ENCODE measurements at regions not wholly inside any gene's neighbourhood (a gene's known extent, or its start where the extent isn't known, plus 50 kb on each side); places are given as distances from the start of the nearest gene placed in this dataset.

DNA sequence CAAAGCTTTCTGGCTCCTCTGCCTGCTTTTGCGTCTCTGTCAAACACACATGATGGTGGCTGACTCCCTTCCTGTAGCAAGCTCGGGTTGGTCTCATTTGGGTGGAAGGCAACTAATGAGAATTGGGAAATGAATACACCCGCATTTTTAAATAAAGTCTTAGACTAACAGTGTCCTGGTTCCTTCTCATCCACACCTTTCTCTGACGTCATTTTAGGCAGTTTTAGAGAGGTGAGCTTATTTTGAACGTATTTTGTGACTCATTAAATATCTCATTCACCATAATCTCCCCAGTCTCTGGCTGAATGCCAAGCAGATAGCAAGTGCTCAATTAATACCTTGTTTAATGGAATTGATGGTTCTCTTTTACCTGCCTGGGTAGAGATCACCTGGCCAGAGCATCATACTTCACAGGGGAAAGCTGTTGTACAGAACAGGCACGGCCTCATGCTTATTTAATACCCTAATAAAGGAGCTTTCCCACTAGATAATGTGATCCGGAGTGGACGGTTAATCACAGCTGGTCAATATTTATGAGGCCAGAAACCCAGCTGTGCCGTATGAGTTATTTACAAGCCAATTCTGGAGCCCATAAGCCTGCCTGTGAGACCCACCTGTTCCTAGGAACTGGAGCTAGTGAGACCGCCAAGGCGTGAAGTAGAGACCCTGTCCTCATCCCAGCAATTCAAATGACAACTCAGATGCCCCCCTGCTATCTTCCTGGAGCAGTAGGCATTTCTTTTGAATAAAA, 149.7 kb upstream of the PROK2 start:
- Histone ChIP-seq H3K27me3 (ENCODE audit: insufficient read depth, poor library complexity, severe bottlenecking) (no peaks in the 10 kb centered on the region), H3K36me3 (ENCODE audit: low read depth) (no peaks in the 10 kb centered on the region), H3K9me3 (ENCODE audit: severe bottlenecking) (no peaks in the 10 kb centered on the region), H3K27ac (ENCODE audit: poor library complexity, severe bottlenecking) (no peak overlapping the region), H3K4me3 (ENCODE audit: severe bottlenecking) (no peak overlapping the region), H3K4me1 (ENCODE audit: insufficient read depth, poor library complexity, severe bottlenecking) (no peaks in the 10 kb centered on the region)
- DNase-seq (ENCODE audit: low spot score) (no peak), ATAC-seq (ENCODE audit: low read depth) (no peak)
- TF ChIP-seq, protein P1, sequence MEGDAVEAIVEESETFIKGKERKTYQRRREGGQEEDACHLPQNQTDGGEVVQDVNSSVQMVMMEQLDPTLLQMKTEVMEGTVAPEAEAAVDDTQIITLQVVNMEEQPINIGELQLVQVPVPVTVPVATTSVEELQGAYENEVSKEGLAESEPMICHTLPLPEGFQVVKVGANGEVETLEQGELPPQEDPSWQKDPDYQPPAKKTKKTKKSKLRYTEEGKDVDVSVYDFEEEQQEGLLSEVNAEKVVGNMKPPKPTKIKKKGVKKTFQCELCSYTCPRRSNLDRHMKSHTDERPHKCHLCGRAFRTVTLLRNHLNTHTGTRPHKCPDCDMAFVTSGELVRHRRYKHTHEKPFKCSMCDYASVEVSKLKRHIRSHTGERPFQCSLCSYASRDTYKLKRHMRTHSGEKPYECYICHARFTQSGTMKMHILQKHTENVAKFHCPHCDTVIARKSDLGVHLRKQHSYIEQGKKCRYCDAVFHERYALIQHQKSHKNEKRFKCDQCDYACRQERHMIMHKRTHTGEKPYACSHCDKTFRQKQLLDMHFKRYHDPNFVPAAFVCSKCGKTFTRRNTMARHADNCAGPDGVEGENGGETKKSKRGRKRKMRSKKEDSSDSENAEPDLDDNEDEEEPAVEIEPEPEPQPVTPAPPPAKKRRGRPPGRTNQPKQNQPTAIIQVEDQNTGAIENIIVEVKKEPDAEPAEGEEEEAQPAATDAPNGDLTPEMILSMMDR (IDR thresholded peaks at IDR 0.05; ENCODE audit: poor library complexity, severe bottlenecking): no peak

DNA sequence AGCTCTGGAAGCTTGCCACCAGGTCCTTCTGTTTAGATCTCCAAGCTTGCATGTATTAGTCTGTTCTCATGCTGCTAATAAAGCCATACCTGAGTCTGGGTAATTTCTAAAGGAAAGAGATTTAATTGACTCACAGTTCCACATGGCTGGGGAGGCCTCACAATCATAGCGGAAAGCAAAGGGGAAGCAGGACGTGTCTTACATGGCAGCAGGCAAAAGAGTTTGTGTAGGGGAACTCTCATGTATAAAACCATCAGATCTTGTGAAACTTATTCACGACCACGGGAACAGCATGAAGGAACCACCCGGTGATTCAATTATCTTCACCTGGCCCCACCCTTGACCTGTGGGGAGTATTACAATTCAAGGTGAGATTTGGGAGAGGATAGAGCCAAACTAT, 147.0 kb upstream of the PROK2 start:
- TF ChIP-seq, protein P1 (IDR thresholded peaks at IDR 0.05; ENCODE audit: poor library complexity, severe bottlenecking): no peak
- Histone ChIP-seq H3K9me3 (ENCODE audit: severe bottlenecking) (no peaks in the 10 kb centered on the region), H3K4me1 (ENCODE audit: insufficient read depth, poor library complexity, severe bottlenecking) (no peaks in the 10 kb centered on the region), H3K27me3 (ENCODE audit: insufficient read depth, poor library complexity, severe bottlenecking) (no peaks in the 10 kb centered on the region), H3K4me3 (ENCODE audit: severe bottlenecking) (no peak overlapping the region), H3K27ac (ENCODE audit: poor library complexity, severe bottlenecking) (no peak overlapping the region), H3K36me3 (ENCODE audit: low read depth) (no peaks in the 10 kb centered on the region)
- DNase-seq (ENCODE audit: low spot score): no peak
- no peak for ATAC-seq (ENCODE audit: low read depth)

DNA sequence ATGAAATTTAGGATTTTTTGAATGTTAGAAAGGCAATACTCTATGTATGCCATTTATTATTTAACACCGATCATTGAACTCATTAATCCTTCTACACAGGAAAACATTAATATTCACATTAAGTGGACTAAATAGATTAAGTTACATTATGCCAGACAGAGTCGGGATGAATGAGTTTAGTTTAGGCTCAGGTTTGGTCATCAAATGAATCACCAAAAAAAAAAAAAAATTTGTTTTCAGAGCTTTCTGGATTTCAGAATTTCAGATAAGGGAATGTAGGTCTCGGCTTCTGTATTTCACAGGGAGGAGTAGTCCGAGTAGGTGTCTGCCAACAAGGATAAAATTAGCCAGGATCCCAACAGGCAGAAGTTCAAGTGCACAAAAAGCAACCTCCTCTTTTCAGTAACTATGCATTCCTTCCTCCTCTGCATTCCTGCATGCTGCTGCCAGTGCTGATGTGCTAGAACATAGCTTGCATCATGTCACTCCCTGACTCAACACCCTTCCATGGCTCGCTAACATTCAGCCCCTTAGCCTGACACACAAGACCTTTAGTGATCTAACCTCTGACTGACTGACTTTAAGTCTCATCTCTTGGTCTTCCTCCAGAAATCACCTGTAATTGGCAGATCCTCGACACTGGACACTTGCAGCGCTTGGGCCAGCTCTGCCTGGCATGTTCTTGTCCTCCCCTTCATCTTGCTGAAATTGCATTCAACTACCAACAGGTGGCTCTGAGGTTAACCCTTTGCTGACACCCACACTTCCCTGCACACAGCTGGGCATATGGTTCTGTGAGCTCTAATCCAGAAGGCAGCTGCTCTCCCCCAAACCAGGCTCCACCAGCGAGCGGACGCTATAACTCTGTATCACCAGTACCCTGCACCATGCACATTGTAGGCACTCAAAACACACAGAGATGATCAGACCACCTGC, 145.4 kb upstream of the PROK2 start:
- TF ChIP-seq, protein P1 (IDR thresholded peaks at IDR 0.05; ENCODE audit: poor library complexity, severe bottlenecking): peak; percentile 23
- H3K4me1 ChIP-seq (ENCODE audit: insufficient read depth, poor library complexity, severe bottlenecking): no peaks in the 10 kb centered on the region
- no peaks in the 10 kb centered on the region for H3K36me3 ChIP-seq (ENCODE audit: low read depth)
- no peaks in the 10 kb centered on the region for H3K9me3 ChIP-seq (ENCODE audit: severe bottlenecking)
- no peaks in the 10 kb centered on the region for H3K27me3 ChIP-seq (ENCODE audit: insufficient read depth, poor library complexity, severe bottlenecking)
- ATAC-seq (ENCODE audit: low read depth) (peak; percentile 64; the same call in 2 of the 3 replicates), DNase-seq (ENCODE audit: low spot score) (no peak)
- H3K4me3 ChIP-seq (ENCODE audit: severe bottlenecking): no peak overlapping the region
- no peak overlapping the region for H3K27ac ChIP-seq (ENCODE audit: poor library complexity, severe bottlenecking)

- H3K36me3 ChIP-seq (ENCODE audit: low read depth): no peaks in the 10 kb centered on the region
- DNase-seq (ENCODE audit: low spot score) (no peak), ATAC-seq (ENCODE audit: low read depth) (no peak)
- H3K4me1 ChIP-seq (ENCODE audit: insufficient read depth, poor library complexity, severe bottlenecking): no peaks in the 10 kb centered on the region
- H3K9me3 ChIP-seq (ENCODE audit: severe bottlenecking): no peaks in the 10 kb centered on the region
- H3K27me3 ChIP-seq (ENCODE audit: insufficient read depth, poor library complexity, severe bottlenecking): no peaks in the 10 kb centered on the region
- H3K4me3 ChIP-seq (ENCODE audit: severe bottlenecking): no peak overlapping the region
- TF ChIP-seq, protein P1 (IDR thresholded peaks at IDR 0.05; ENCODE audit: poor library complexity, severe bottlenecking): no peak
- H3K27ac ChIP-seq (ENCODE audit: poor library complexity, severe bottlenecking): no peak overlapping the region
Observed at GRCh38 chr3:71928212-71928611, 143.3 kb upstream of the PROK2 start.
